ENCODE measurements at regions not wholly inside any gene's neighbourhood (a gene's known extent, or its start where the extent isn't known, plus 50 kb on each side); places are given as distances from the start of the nearest gene placed in this dataset.

- WGBS, 4 donors, result 52 to 64% (median 61%) methylated on average over 2 of the region's 2 CpGs
- TF ChIP-seq CTCF (IDR thresholded peaks at IDR 0.05) (peak in 5 of 6 experiments; percentile 14 to 36 (median 24)), POLR2A (IDR thresholded peaks at IDR 0.05) (no peak)
- Histone ChIP-seq H3K4me3 (peak overlapping the region in 1 of 4 donors; percentile 21), H3K4me1 (replicated peaks in 1 of 2) (no peaks in the 10 kb centered on the region), H3K9me3 (replicated peaks in 1 of 3) (no peaks in the 10 kb centered on the region), H3K27ac (peak overlapping the region in 1 of 5 donors; percentile 23), H3K27me3 (no peaks in the 10 kb centered on the region), H3K36me3 (replicated peaks in 1 of 2) (no peaks in the 10 kb centered on the region)
- intact Hi-C loops (cut with DNase I), result no loop called here
- peak in 2 of 7 donors; percentile 19 to 23 for DNase-seq
These were observed 161.8 kb upstream of the KCNJ16 start for GRCh38 chr17:69913216-69913615.

- 54 to 83% (median 65%) methylated on average over 2 of the region's 2 CpGs for WGBS, 4 donors
- H3K36me3 ChIP-seq (replicated peaks in 1 of 2), result no peaks in the 10 kb centered on the region
- no peaks in the 10 kb centered on the region for H3K9me3 ChIP-seq (replicated peaks in 1 of 3)
- no peak for DNase-seq
- peak overlapping the region in 1 of 4 donors; percentile 21 for H3K4me3 ChIP-seq
- H3K27ac ChIP-seq, result peak overlapping the region in 1 of 5 donors; percentile 23
- no peaks in the 10 kb centered on the region for H3K27me3 ChIP-seq
- H3K4me1 ChIP-seq (replicated peaks in 1 of 2), result no peaks in the 10 kb centered on the region
- TF ChIP-seq POLR2A (IDR thresholded peaks at IDR 0.05), result no peak
- no peak for TF ChIP-seq CTCF (IDR thresholded peaks at IDR 0.05)
- intact Hi-C loops (cut with DNase I), result no loop called here
These were observed 161.4 kb upstream of the KCNJ16 start for GRCh38 chr17:69913616-69914015.

GRCh38 chr17:69914520-69914919 is 160.5 kb upstream of the KCNJ16 start:
- Histone ChIP-seq H3K4me1 (replicated peaks in 1 of 2) (no peaks in the 10 kb centered on the region), H3K4me3 (no peak overlapping the region), H3K36me3 (replicated peaks in 1 of 2) (no peaks in the 10 kb centered on the region), H3K9me3 (replicated peaks in 1 of 3) (no peaks in the 10 kb centered on the region), H3K27ac (no peak overlapping the region), H3K27me3 (no peaks in the 10 kb centered on the region)
- intact Hi-C loops (cut with DNase I), result no loop called here
- WGBS, 4 donors, result 92 to 100% (median 96%) methylated on average over 1 of the region's 1 CpG
- no peak for DNase-seq
- TF ChIP-seq CTCF (IDR thresholded peaks at IDR 0.05), result no peak
- TF ChIP-seq POLR2A (IDR thresholded peaks at IDR 0.05), result no peak

- intact Hi-C loops (cut with DNase I), result no loop called here
- Histone ChIP-seq H3K9me3 (replicated peaks in 1 of 3) (no peaks in the 10 kb centered on the region), H3K4me3 (no peak overlapping the region), H3K36me3 (replicated peaks in 1 of 2) (no peaks in the 10 kb centered on the region), H3K4me1 (replicated peaks in 1 of 2) (no peaks in the 10 kb centered on the region), H3K27ac (no peak overlapping the region), H3K27me3 (no peaks in the 10 kb centered on the region)
- DNase-seq, result no peak
- TF ChIP-seq CTCF (IDR thresholded peaks at IDR 0.05) (no peak), POLR2A (IDR thresholded peaks at IDR 0.05) (no peak)
- 82 to 95% (median 93%) methylated on average over 2 of the region's 2 CpGs for WGBS, 4 donors
These were observed 158.3 kb upstream of the KCNJ16 start for GRCh38 chr17:69916761-69917160.

Measured in adrenal gland (tissue), 9 donors.